GM12878 (cell line): ENCODE measurements at regions not wholly inside any gene's neighbourhood (a gene's known extent, or its start where the extent isn't known, plus 50 kb on each side); places are given as distances from the start of the nearest gene placed in this dataset.

Experiments used
- ATF2 ChIP-seq: IDR thresholded peaks from 2 replicates; pipeline ENCODE4 v1.6.1; 2012; ENCODE audit warnings: low read length, inconsistent platforms
- BHLHE40 ChIP-seq, 2 experiments: fragments of 450-650 bp in 1 of 2; IDR thresholded peaks; 2 replicates each; pipeline ENCODE4 v1.6.1; 2011 to 2017; ENCODE audit warnings: low read depth in 2 of 2, borderline replicate concordance in 1 of 2, improper control_type of control experiment in 1 of 2, low read length in 1 of 2, mild to moderate bottlenecking in 1 of 2
- FOXM1 ChIP-seq: IDR thresholded peaks from 2 replicates; pipeline ENCODE4 v1.6.1; 2012; ENCODE audit warnings: low read depth, mild to moderate bottlenecking, inconsistent platforms, low read length, moderate library complexity
- HDGF ChIP-seq: fragments of 450-650 bp; IDR thresholded peaks from 2 replicates; pipeline ENCODE4 v1.6.1; 2016; ENCODE audit warnings: antibody characterized with exemption
- IRF4 ChIP-seq: IDR thresholded peaks from 2 replicates; pipeline ENCODE4 v1.6.1; 2011; ENCODE audit warnings: low read depth, low read length
- TBL1XR1 ChIP-seq: IDR thresholded peaks from 2 replicates; pipeline ENCODE4 v1.6.1; 2012; ENCODE audit warnings: low read depth, low read length, improper control_type of control experiment
- ZBTB11 ChIP-seq: fragments of 450-650 bp; formaldehyde crosslinking; IDR thresholded peaks from 2 replicates; pipeline ENCODE4 v1.5.0; 2022; ENCODE audit warnings: mild to moderate bottlenecking, missing genetic modification characterization
- ZNF622 ChIP-seq: fragments of 450-650 bp; IDR thresholded peaks from 2 replicates; pipeline ENCODE4 v1.6.1; 2017; ENCODE audit warnings: mild to moderate bottlenecking, inconsistent platforms
- TF ChIP-seq, protein P1 (sequence below): fragments of 450-650 bp; IDR thresholded peaks from 2 replicates; pipeline ENCODE4 v1.6.1; 2014; ENCODE audit warnings: mild to moderate bottlenecking
- TF ChIP-seq, protein P2 (sequence below): fragments of 450-650 bp; formaldehyde crosslinking; IDR thresholded peaks from 2 replicates; pipeline ENCODE4 v1.4.0; 2022; ENCODE audit warnings: mild to moderate bottlenecking, moderate library complexity

DNA sequence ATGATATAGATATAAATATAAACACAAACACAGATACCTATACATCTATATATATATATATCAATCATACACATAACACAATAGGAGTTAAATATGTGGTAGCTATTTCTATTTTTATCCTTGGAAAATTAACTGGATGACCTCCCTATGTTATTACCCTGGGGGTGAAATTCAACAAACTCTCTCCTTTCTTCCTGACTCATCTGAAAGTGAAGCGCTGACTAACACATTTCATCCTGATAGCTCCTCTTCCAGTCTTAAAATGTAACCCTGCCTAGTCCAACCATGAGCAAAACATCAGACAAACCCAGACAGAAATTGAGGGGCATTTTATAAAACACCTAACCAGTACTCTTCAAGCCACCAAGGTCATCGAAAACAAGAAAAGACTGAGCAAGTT lies 220.6 kb upstream of the ISX start (continued):
- TF ChIP-seq ZBTB11, result no peak
- TF ChIP-seq BHLHE40 (IDR thresholded peaks at IDR 0.05; ENCODE audit: borderline replicate concordance in 1 of 2, low read depth in 2 of 2, low read length in 1 of 2), result no peak
- no peak for TF ChIP-seq ATF2
- TF ChIP-seq, protein P1, sequence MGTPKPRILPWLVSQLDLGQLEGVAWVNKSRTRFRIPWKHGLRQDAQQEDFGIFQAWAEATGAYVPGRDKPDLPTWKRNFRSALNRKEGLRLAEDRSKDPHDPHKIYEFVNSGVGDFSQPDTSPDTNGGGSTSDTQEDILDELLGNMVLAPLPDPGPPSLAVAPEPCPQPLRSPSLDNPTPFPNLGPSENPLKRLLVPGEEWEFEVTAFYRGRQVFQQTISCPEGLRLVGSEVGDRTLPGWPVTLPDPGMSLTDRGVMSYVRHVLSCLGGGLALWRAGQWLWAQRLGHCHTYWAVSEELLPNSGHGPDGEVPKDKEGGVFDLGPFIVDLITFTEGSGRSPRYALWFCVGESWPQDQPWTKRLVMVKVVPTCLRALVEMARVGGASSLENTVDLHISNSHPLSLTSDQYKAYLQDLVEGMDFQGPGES, result no peak
- TF ChIP-seq TBL1XR1, result no peak
- TF ChIP-seq ZNF622, result no peak
- no peak for TF ChIP-seq FOXM1
- TF ChIP-seq, protein P2, sequence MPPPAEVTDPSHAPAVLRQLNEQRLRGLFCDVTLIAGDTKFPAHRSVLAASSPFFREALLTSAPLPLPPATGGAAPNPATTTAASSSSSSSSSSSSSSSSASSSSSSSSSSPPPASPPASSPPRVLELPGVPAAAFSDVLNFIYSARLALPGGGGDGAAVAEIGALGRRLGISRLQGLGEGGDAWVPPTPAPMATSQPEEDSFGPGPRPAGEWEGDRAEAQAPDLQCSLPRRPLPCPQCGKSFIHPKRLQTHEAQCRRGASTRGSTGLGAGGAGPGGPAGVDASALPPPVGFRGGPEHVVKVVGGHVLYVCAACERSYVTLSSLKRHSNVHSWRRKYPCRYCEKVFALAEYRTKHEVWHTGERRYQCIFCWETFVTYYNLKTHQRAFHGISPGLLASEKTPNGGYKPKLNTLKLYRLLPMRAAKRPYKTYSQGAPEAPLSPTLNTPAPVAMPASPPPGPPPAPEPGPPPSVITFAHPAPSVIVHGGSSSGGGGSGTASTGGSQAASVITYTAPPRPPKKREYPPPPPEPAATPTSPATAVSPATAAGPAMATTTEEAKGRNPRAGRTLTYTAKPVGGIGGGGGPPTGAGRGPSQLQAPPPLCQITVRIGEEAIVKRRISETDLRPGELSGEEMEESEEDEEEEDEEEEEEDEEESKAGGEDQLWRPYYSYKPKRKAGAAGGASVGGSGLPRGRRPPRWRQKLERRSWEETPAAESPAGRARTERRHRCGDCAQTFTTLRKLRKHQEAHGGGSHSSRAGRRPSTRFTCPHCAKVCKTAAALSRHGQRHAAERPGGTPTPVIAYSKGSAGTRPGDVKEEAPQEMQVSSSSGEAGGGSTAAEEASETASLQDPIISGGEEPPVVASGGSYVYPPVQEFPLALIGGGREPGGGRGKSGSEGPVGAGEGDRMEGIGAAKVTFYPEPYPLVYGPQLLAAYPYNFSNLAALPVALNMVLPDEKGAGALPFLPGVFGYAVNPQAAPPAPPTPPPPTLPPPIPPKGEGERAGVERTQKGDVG (CRISPR knock-in tag), result no peak
- TF ChIP-seq IRF4, result no peak
- TF ChIP-seq HDGF, result no peak
